PC-3 (cell line): ENCODE measurements at regions not wholly inside any gene's neighbourhood (a gene's known extent, or its start where the extent isn't known, plus 50 kb on each side); places are given as distances from the start of the nearest gene placed in this dataset.

ENCODE experiments used
- CTCF ChIP-seq: fragments of 300-600 bp; sonication (generic); conservative IDR thresholded peaks from 2 replicates; pipeline ENCODE4 v1.5.1; 2017; ENCODE audit warnings: antibody characterized with exemption, low read depth, mild to moderate bottlenecking, low read length
- EZH2 ChIP-seq: fragments of 300-600 bp; sonication (generic); IDR thresholded peaks from one replicate; pipeline ENCODE4 v1.6.1; 2017; ENCODE audit warnings: antibody characterized with exemption, mild to moderate bottlenecking, low read length; ENCODE audit not compliant: unreplicated experiment
- EZH2phosphoT487 ChIP-seq: fragments of 300-600 bp; sonication (generic); IDR thresholded peaks from 2 replicates; pipeline ENCODE4 v1.6.1; 2018; ENCODE audit warnings: mild to moderate bottlenecking, antibody characterized with exemption, low read length, borderline replicate concordance

GRCh38 chr1:4269330-4269729 is 369.3 kb upstream of the C1orf174 start:
- TF ChIP-seq CTCF (no peak), EZH2 (no peak), EZH2phosphoT487 (no peak)
